ENCODE measurements at regions not wholly inside any gene's neighbourhood (a gene's known extent, or its start where the extent isn't known, plus 50 kb on each side); places are given as distances from the start of the nearest gene placed in this dataset.
"Not testable (repeated sequence)": the region's sequence is repeated elsewhere in the genome, so short reads cannot be mapped to it uniquely, and the experiment has no call there.

GRCh38 chr2:180787330-180787729 is 193.1 kb upstream of the UBE2E3 start:
- no peak for DNase-seq (ENCODE audit: low read depth, low spot score)
- POLR2A ChIA-PET = no interaction called here
- CTCF ChIA-PET = no interaction called here
- H3K9me3 ChIP-seq (ENCODE audit: control insufficient read depth, insufficient read depth, low read length) = no peaks in the 10 kb centered on the region
- no peak for TF ChIP-seq CTCF (IDR thresholded peaks at IDR 0.05; ENCODE audit: low read depth, low read length)
- H3K4me3 ChIP-seq (ENCODE audit: low read depth, low read length) = no peak overlapping the region
- H3K27ac ChIP-seq (ENCODE audit: low read depth, low read length) = no peak overlapping the region
- H3K27me3 ChIP-seq (ENCODE audit: control insufficient read depth, insufficient read depth, low read length) = no peaks in the 10 kb centered on the region

GRCh38 chr2:180781276-180781675 is 199.1 kb upstream of the UBE2E3 start:
- no peaks in the 10 kb centered on the region for H3K27me3 ChIP-seq (ENCODE audit: control insufficient read depth, insufficient read depth, low read length)
- H3K9me3 ChIP-seq (ENCODE audit: control insufficient read depth, insufficient read depth, low read length) = no peaks in the 10 kb centered on the region
- TF ChIP-seq CTCF (IDR thresholded peaks at IDR 0.05; ENCODE audit: low read depth, low read length) = no peak
- CTCF ChIA-PET = no interaction called here
- H3K27ac ChIP-seq (ENCODE audit: low read depth, low read length) = no peak overlapping the region
- no peak for DNase-seq (ENCODE audit: low read depth, low spot score)
- no peak overlapping the region for H3K4me3 ChIP-seq (ENCODE audit: low read depth, low read length)
- POLR2A ChIA-PET = no interaction called here

GRCh38 chr2:180778291-180778690 is 202.1 kb upstream of the UBE2E3 start:
- Histone ChIP-seq H3K9me3 (ENCODE audit: control insufficient read depth, insufficient read depth, low read length) (no peaks in the 10 kb centered on the region), H3K4me3 (ENCODE audit: low read depth, low read length) (no peak overlapping the region), H3K27ac (ENCODE audit: low read depth, low read length) (no peak overlapping the region), H3K27me3 (ENCODE audit: control insufficient read depth, insufficient read depth, low read length) (no peaks in the 10 kb centered on the region)
- POLR2A ChIA-PET = no interaction called here
- TF ChIP-seq CTCF (IDR thresholded peaks at IDR 0.05; ENCODE audit: low read depth, low read length) = no peak
- no peak for DNase-seq (ENCODE audit: low read depth, low spot score)
- CTCF ChIA-PET = no interaction called here

- TF ChIP-seq CTCF (IDR thresholded peaks at IDR 0.05; ENCODE audit: low read depth, low read length) = no peak
- Histone ChIP-seq H3K27ac (ENCODE audit: low read depth, low read length) (no peak overlapping the region), H3K4me3 (ENCODE audit: low read depth, low read length) (no peak overlapping the region), H3K27me3 (ENCODE audit: control insufficient read depth, insufficient read depth, low read length) (no peaks in the 10 kb centered on the region), H3K9me3 (ENCODE audit: control insufficient read depth, insufficient read depth, low read length) (no peaks in the 10 kb centered on the region)
- no peak for DNase-seq (ENCODE audit: low read depth, low spot score)
- CTCF ChIA-PET = no interaction called here
- POLR2A ChIA-PET = no interaction called here
Observed at GRCh38 chr2:180776921-180777320, 203.5 kb upstream of the UBE2E3 start.

- H3K9me3 ChIP-seq (ENCODE audit: control insufficient read depth, insufficient read depth, low read length) = no peaks in the 10 kb centered on the region
- TF ChIP-seq CTCF (IDR thresholded peaks at IDR 0.05; ENCODE audit: low read depth, low read length) = no peak
- CTCF ChIA-PET = no interaction called here
- H3K27me3 ChIP-seq (ENCODE audit: control insufficient read depth, insufficient read depth, low read length) = no peaks in the 10 kb centered on the region
- H3K27ac ChIP-seq (ENCODE audit: low read depth, low read length) = no peak overlapping the region
- POLR2A ChIA-PET = no interaction called here
- no peak overlapping the region for H3K4me3 ChIP-seq (ENCODE audit: low read depth, low read length)
- no peak for DNase-seq (ENCODE audit: low read depth, low spot score)
Observed at GRCh38 chr2:180775711-180776110, 204.7 kb upstream of the UBE2E3 start.

- H3K4me3 ChIP-seq (ENCODE audit: low read depth, low read length); DNase-seq (ENCODE audit: low read depth, low spot score); H3K27ac ChIP-seq (ENCODE audit: low read depth, low read length); H3K9me3 ChIP-seq (ENCODE audit: control insufficient read depth, insufficient read depth, low read length); H3K27me3 ChIP-seq (ENCODE audit: control insufficient read depth, insufficient read depth, low read length); POLR2A ChIA-PET: not testable (repeated sequence)
- CTCF ChIA-PET = interaction anchor here (1.3 kb wide), 1 partner anchor 639 kb away, joined by 5 read pairs; no protein-coding TSS in a partner anchor
Observed at GRCh38 chr2:180765316-180765715, 215.1 kb upstream of the UBE2E3 start.
